GM21576 (cell line): ENCODE measurements at regions not wholly inside any gene's neighbourhood (a gene's known extent, or its start where the extent isn't known, plus 50 kb on each side); places are given as distances from the start of the nearest gene placed in this dataset.
"Not testable (repeated sequence)": the region's sequence is repeated elsewhere in the genome, so short reads cannot be mapped to it uniquely, and the experiment has no call there.

ENCODE experiments used
- ATAC-seq: cut with Tn5 transposase; IDR thresholded peaks from one replicate; pipeline ENCODE4 v1.9.1; 2021; ENCODE audit warnings: mild to moderate bottlenecking, moderate library complexity; ENCODE audit not compliant: unreplicated experiment

DNA sequence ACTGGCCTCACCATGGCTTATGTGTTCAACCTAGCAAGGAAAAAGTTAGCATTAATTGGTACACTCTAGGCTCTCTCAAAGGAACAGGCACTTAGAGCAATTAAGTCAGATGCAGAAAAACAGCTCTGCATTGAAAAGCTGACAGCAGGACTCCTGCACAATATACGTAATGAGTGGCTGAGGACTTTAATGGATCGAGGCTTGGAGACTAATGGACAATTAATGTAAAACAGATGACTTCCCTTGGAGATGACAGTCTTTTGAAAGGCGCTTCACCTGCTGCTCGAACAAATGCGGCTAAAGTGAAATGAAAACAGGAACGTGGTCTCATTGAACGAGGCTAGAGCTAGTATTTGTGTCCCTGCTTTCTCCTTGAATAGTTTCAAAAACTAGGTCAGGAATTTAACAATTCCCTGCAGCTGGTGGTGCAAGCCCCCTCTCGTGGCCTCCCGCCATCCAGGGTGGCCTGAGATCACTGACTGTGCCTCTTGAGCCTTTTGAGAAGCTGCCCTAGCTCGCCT is 137.1 kb downstream of the ELOVL4 start:
- no peak for ATAC-seq

DNA sequence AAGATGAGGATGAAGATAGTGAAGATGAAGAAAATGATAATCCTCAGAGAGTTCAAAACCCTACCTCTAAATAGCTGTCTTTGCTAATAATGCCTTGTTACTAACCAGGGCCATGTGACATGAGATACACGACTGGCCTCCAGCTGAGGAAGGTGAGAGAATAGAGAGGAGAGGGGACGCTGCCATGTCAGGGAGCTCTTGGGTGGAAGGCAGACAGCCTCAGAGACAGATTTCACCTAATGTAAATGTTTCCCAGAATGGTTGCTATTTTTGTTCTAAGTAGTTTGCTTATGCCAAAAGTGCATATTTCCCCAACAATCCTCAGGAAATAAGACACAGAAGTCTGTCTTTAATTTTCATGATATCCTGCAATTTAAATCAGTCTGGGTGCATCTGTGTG is 138.4 kb downstream of the ELOVL4 start:
- ATAC-seq, result no peak

- ATAC-seq, result not testable (repeated sequence)
Measured at GRCh38 chr6:79806661-79807060, 140.7 kb downstream of the ELOVL4 start.

DNA sequence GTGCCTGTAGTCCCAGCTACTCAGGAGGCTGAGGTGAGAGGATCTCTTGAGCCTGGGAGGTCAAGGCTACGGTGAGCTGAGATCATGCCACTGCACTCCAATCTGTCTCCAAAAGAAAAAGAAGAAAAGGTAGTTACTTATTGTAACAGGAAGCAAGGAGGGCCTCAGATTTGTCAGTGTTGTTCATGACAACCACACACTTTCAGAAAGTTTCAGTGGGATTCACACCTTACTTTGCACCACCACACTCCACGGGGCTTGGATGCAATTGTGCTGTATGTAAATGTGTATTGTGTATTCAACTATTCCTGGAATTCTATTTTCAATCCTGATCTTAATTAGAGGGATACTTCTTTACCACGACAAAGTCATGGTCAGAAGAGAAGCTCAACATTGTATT is 142.6 kb downstream of the ELOVL4 start:
- no peak for ATAC-seq

DNA sequence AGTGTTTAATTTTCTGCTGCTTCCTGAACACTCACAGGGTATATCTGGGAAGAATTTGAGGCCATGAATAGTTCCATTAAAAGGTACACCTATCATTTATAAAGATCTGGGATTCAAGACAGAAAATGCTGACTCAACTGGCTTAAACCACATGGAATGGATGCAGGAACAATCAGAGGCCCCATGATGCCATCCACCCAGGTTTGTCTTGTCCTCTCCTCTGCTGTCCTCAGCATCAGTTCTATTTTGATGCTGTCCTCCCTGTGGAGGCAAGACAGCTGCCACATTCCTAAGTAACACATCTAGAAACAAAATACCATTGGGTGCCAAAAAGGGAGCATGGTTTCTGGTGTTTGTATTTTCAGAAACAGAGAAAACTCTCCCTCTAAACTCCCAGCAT is 143.4 kb downstream of the ELOVL4 start:
- no peak for ATAC-seq

DNA sequence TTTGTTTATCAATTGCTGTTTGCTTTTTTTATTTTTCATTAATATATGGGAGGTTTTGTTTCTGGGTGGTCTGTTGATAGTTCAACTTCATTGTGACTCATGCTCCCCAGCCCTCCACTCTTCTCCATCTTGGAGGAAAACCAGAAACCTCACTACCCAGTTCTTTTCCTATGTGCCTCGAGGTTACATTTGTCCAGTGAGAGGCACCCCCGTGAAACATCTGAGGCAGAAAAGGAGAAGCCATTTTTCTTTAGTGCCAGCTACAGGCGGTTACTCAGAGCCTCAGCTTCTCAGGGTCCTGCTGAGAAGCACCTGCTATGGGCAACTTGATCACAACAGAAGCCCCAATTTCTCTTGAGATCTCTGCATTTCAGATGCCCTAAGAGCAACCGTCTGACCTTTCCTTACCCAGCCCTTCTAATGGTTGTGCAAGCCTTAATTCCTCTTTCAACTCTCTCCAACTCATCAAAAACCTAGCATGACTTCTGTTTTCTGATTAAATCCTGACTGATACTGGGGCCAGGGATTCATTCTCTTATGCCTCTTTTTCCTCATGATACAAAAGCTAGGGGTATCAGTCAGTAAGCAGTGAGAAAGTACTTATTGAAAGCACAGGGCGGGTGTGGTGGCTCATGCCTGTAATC is 144.6 kb downstream of the ELOVL4 start:
- ATAC-seq, result no peak

- ATAC-seq, result no peak
Measured at GRCh38 chr6:79801362-79801761, 146.0 kb downstream of the ELOVL4 start.

GRCh38 chr6:79798841-79799240 is 148.5 kb downstream of the ELOVL4 start:
- ATAC-seq, result no peak

GRCh38 chr6:79797912-79798311 is 149.4 kb downstream of the ELOVL4 start:
- no peak for ATAC-seq

- ATAC-seq, result no peak
Measured at GRCh38 chr6:79797163-79797764, 150.1 kb downstream of the ELOVL4 start.

GRCh38 chr6:79796197-79796596 is 151.2 kb downstream of the ELOVL4 start:
- ATAC-seq, result no peak

GRCh38 chr6:79789896-79790295 is 157.5 kb downstream of the ELOVL4 start:
- ATAC-seq, result no peak

- no peak for ATAC-seq
Measured at GRCh38 chr6:79788756-79789155, 157.6 kb downstream of the SH3BGRL2 start.

DNA sequence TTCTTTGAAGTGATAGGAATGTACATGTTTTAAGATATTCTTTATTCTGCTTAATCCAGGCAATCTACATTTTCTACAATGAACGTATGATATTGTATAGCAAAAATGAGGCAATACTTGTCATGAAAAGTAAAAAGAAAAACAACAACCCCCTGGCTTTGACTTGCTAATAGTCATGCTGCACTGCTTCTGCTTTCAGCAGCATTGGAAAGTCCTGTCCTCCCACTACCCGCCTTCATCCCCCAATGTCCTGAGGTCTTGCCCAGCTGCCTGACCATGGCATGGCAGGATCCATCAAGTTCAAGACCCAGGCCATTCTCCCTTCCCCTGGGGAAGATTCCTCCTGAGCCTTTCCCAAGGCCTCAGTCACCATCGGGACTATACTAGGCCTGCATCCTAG is 156.5 kb downstream of the SH3BGRL2 start:
- ATAC-seq, result no peak

DNA sequence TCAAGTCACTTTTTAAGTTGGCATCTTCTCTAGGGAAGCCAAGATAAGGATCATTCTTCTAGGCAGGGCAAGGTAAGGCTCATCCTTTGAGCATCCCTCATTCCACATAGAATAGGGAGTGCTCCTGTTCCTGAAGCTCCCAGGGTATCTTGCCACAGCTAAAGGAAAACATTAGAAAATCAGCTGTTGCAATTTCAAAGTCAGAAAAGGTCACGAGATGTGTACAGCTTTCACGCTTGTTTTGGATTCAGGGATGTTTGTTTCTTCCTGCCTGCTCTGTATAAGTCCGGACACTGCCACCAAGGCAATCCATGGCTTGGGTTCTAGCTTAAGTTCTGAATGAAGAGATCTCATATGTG is 153.2 kb downstream of the SH3BGRL2 start:
- ATAC-seq, result no peak

DNA sequence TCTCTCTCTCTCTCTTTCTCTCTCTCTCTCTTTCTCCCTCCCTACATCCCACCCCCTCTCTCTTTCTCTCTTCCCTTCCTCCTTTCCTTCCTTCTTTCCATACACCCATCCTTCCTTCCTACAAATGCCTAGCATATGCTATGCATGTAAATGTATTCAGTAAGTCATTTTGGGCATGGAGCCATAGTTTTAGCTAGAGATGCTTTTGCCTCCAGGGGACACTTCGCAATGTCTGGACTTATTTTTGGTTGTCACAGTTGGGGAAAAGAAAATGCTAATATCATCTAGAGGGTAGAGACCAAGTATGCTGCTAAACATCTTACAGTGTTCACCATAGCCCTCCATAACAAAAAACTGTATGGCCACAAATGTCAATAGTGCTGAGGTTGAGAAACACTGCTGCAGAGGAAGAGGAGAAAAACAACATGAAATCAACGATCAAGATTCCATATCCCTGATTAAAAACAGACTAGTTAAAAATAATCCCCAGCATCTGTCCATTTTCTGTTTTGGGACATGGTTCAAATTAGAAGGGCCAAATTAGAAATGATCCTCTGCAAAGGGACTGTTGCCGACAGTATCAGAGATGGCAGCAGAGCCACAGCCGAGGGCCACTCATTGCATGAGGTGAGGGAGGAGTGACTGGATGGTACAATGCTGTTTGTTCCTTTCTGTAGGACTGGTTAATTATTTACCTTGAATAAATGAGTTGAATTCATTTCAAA is 152.7 kb downstream of the SH3BGRL2 start:
- no peak for ATAC-seq

- no peak for ATAC-seq
Measured at GRCh38 chr6:79782792-79783580, 151.9 kb downstream of the SH3BGRL2 start.

- no peak for ATAC-seq
Measured at GRCh38 chr6:79781916-79782315, 150.8 kb downstream of the SH3BGRL2 start.

DNA sequence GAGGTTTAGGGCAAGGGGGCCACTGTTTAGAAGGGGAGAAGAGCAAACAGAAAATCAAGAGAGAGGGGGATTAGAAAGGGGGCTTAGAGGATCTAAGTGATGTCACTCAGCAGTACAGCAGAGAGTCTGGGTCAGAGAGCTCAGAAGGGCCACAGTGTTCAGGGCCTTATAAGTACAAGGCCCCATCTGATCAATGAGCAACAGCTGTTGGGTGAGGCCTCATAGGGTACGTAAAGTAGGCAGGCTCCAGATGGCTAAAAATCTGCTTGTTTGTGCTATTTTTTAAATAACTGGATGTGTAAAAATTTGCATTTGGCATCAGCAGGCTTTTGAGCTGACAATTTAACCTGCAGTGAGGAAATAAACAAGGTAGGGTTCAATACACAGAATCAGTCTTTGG is 149.8 kb downstream of the SH3BGRL2 start:
- ATAC-seq, result no peak

DNA sequence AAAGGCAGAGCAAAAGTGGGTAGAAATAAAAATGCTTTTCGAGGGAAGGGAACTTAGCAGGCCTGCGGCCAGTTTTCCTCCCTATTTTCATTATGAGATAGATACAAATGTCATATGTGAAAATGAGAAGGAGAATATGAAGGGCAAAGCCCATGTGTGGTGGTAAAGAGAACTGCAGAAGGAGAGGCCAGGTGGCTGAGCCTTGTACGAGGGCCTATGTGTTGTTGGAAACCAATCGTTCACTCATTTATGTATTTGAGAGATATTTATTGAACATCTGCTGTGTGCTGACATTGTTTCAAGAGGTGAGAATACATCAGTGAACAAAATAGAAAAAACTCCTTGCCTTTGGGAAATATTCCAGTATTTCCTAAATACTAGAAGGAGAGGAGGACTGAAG is 147.7 kb downstream of the SH3BGRL2 start:
- ATAC-seq, result no peak
